HG03520 (cell line): ENCODE measurements at regions not wholly inside any gene's neighbourhood (a gene's known extent, or its start where the extent isn't known, plus 50 kb on each side); places are given as distances from the start of the nearest gene placed in this dataset.

Source experiments
- ATAC-seq: cut with Tn5 transposase; IDR thresholded peaks from one replicate; pipeline ENCODE4 v1.9.1; 2021; ENCODE audit warnings: mild to moderate bottlenecking, moderate library complexity; ENCODE audit not compliant: unreplicated experiment

GRCh38 chr17:5635949-5636348, 51.6 kb upstream of the NLRP1 start:
- ATAC-seq = no peak

DNA sequence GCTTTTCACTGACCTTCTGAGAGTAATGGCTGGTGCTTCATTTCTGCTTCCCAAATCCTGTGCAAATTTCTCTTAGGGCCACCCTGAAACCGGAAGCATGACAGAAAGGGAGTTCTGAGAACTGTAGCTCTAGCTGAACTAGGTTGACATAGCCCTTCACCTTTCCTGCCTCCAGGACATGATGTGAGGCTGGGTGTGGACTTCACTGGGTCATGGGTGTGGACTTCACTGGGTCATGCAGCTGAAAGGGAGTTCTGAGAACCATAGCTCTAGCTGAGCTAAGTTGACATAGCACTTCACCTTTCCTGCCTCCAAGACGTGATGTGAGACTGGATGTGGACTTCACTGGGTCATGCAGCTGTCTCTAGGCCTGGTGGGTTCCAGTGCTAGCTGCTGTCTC, 54.3 kb upstream of the NLRP1 start:
- ATAC-seq = no peak

GRCh38 chr17:5640726-5641125, 56.4 kb upstream of the NLRP1 start:
- no peak for ATAC-seq

- ATAC-seq = no peak
Measured at GRCh38 chr17:5642752-5643151, 58.4 kb upstream of the NLRP1 start.

- ATAC-seq = no peak
Measured at GRCh38 chr17:5644065-5644464, 59.8 kb upstream of the NLRP1 start.

DNA sequence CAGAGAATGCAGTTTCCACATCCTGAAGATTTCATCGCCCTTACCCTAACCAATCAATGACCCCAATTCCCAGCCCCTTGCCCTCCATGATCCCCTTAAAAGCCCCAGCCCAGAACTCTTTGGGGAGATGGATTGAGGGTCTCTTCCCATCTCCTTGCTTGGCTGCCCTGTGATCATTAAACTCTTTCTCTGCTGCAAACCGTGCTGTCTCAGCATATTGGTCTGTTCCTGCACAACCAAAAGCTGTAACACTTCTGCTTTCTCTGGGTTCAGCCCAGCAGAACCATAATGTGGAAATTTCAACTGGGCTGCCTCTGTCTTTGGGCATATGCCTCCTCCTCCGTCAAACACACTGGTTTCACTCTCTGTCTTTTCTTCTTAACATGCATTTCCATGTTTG, 67.0 kb upstream of the NLRP1 start:
- ATAC-seq = no peak

- no peak for ATAC-seq
Measured at GRCh38 chr17:5661491-5662125, 77.3 kb upstream of the NLRP1 start.

GRCh38 chr17:5662409-5663085, 78.2 kb upstream of the NLRP1 start:
- no peak for ATAC-seq

GRCh38 chr17:5665164-5665563, 80.9 kb upstream of the NLRP1 start:
- no peak for ATAC-seq

DNA sequence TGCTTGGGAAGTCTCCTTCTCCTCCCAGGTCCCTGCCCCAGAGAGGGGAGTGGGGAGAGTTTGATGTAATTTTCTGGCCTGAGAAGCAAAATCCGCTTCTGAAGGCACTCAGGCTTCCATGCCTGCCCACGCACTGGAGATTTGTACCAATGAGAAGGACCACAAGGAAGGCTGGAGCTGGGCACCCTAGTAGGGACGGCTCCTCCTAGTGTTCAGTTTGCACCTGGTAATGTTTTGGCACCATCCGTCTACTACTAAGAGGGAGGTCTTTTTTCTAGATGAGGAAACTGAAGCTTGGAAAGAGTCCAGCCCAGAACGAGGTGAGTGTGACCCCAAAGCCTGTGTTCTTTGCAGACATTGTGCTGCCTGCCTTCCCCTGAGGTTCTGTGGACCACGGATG, 83.6 kb upstream of the NLRP1 start:
- ATAC-seq = no peak

DNA sequence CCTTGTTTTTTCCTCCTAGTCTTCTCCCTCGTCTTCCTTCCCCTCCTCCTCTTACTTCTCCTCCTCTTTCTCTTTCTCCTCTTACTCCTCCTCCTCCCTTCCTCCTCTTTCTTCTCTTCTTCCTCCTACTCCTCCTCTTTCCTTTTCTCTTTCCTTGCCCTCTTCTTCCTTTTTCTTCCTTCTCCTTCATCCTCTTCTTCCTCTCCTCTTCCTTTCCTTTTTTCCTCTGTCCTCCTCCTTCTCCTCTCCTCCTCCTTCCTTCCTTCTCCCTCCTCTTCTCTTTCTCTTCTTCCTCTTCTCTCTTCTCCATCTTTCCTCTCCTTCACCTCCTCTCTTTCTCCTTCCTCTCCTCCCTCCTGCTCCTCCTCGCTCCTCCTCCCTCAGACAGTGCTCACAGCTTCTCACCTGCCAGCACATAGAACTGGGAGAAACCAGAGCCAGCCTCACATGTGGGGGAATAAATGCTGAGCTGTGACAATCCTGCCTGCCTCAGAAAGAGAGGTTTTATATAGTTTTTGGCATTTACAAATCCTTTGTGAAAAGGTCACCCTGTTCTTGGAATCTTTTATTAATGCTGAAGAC, 84.3 kb upstream of the NLRP1 start:
- no peak for ATAC-seq

DNA sequence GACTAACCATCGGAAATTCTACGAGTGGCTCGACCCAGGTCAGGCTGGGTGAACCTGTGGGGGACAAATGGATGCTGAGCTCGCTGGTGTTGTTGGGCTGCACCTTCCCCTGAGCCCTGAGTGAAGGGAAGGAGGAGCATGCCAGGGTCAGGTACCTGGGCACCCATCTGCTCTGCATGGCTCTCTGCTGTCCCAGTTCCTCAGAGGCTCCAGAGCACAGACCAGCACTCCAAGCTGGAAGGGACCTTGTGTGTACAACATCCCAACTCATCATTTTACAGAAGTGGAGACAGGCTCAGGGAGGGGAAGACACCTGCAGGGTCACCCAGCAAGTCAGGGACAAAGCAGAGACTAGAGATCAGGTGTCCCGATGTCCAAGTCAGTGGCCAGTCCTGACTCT, 84.9 kb upstream of the NLRP1 start:
- no peak for ATAC-seq

DNA sequence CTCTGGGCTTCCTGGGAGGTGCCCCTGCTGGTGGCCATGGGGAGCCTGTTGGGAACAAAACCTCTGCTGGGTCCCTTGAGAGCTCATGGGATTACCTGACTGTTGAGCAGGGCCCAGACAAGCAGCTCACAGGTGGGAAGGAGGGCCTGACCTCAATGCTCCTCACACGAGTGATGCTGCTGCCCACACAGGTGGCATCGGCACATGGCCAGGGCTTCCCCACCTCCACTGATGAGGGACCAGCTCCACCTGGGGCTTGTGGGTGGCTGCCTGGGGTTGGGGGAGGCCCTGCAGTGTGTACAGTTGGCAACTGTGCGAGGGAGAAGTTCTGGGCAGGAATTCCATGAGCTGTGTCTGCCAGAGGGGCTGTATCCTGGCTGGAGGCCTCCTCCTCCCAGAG, 87.8 kb upstream of the NLRP1 start:
- no peak for ATAC-seq

DNA sequence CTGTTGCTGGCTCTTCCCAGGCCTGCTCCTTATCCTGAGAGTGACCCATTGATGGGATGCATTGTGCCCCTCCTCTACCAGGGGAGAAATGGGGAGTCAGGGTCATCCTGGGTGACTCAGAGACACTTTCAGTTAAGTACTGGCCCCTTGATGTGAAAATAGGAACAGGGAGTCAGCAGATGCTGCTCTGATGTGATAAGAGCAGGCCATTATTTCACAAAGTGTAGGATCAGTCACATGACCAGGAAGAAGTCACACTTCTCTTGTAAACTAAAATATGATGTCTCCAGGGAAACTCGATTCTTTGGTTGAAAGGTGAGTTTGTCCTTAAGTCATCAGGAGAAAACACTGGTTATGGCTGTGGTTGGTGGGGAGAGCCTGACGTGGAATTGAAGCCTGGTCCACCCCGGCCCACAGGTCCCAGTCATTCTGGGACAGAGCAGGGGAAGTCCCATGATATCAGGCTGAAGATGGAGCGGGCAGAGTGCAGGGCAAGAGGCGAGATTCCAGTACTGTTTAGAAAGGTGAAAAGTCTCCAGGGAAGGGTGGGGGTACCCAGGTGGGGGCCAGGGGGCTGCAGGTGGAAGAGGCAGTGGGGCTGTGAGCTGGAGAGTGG, 88.6 kb upstream of the NLRP1 start:
- no peak for ATAC-seq

DNA sequence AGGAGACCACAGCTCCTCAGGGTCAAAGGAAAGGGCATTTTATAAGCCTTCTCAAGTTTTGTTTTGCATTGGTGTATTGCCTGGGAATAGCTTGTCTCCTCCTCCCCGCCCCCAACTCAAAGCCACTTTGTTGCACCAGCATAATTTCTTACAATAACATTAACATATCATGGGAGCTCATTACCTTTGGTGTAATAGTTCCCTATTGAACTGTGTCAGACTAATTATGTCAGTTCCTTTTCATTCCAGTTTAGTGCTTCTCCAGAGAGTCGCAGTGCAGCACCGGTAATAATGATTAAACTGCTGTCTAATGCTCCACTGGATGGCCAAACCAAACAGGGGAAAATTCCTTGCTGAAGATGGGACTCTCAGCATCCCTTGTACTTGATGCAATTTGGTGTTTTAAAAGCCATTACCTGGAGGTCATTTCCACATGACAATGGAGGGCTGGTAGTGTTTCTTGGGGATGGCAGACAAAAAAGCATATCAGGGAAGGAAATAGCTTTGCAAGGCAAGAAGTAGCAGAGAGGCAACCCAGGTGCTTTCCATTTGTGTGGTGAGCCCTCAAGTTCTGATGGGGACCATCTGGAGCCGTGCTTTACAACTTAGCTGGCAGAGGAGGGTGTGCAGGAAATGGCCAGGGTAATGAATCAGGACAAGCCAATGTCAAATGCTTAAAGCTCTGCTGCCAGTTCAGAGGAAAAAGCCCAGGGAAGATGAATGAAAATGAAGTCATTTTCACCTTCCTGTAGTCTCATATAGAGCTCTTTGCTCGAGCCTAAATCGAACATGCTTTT, 91.5 kb upstream of the NLRP1 start:
- ATAC-seq = no peak

- no peak for ATAC-seq
Measured at GRCh38 chr17:5677620-5678019, 93.3 kb upstream of the NLRP1 start.

DNA sequence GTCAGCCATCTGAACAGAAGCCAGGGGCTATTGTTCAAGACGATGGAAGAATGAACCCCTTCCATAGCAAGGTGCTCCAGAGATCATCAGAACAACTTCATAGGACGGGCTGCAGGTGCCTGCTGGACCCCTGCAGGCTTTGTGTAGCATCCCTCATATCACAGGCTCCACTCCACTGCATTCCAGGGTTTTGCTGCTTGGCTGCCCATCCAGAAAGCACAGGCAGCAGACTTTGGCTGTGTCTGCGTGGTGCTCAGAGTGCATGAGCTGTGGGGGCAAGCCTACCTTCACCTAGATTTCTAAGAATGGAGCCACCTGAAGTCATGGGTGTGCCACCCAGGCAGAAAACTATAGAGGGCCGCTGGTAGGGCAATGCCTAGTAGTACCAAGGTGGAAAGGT, 93.9 kb upstream of the NLRP1 start:
- no peak for ATAC-seq

DNA sequence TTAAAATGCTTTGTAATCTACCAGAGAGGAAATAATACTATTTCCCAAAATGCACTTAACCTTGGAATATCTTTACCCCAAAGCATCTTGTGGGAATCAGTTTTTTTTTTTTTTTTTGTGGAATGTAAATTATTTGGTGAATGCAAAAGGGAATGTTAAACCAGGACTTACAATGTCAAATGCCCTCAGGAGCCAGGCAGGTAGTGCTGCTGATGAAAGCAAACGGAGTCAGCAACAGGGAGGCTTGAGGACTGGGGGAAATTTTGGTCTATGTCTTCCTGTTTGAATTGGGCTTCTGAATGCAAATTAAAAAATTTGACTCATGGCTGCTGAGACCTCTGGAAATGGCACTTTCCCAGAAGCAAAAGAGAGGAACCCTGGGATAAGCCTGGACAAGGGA, 96.5 kb upstream of the NLRP1 start:
- no peak for ATAC-seq

DNA sequence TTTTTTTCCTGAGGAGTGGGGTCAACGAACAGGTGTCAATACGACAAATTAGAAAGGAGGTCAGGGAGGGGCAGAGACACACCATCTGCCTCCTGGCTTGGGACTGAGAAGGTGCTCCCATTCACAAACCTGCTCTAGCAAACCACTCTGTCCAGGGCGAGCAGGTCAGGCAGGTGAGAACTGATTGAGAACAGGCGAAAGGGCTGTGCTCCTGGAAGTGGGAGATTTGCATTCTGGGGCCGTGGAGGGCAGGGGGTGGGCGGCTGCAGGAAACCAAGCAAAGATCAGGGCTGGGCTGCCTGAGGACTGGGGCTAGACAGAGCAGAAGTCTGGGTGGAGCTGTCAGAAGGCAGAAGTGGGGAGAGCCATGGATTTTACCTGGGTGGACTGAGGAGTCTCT, 98.9 kb upstream of the NLRP1 start:
- no peak for ATAC-seq

DNA sequence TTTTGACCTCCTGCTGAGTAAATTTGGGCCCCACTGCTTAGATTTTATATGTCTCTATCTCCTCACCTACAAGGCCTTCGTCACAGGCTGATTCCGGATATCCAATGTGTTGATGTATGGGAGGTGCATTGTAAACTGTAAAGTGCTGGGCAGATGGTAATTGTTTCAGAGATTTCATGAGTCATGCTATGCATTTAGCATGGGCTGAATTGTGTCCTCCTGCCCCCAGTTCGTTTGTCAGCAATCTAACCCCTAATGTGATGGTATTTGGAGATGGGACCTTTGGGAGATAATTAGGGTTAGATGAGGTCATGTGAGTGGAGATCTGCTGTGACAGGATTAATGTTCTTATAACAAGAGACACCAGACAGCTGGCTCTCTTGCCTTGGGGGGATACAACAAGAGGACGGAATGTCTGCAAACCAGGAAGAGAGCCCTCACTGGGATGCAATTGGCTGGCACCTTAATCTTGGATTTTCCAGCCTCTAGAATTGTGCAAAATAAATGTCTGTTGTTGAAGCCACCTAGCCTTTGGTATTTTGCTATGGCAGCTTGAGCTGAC, 101.8 kb upstream of the NLRP1 start:
- ATAC-seq = no peak

- ATAC-seq = no peak
Measured at GRCh38 chr17:5687646-5688045, 103.3 kb upstream of the NLRP1 start.
